GM19452 (cell line): ENCODE measurements at regions not wholly inside any gene's neighbourhood (a gene's known extent, or its start where the extent isn't known, plus 50 kb on each side); places are given as distances from the start of the nearest gene placed in this dataset.
"Not testable (repeated sequence)": the region's sequence is repeated elsewhere in the genome, so short reads cannot be mapped to it uniquely, and the experiment has no call there.

Experiments used
- ATAC-seq: cut with Tn5 transposase; IDR thresholded peaks from one replicate; pipeline ENCODE4 v1.9.1; 2021; ENCODE audit not compliant: unreplicated experiment

DNA sequence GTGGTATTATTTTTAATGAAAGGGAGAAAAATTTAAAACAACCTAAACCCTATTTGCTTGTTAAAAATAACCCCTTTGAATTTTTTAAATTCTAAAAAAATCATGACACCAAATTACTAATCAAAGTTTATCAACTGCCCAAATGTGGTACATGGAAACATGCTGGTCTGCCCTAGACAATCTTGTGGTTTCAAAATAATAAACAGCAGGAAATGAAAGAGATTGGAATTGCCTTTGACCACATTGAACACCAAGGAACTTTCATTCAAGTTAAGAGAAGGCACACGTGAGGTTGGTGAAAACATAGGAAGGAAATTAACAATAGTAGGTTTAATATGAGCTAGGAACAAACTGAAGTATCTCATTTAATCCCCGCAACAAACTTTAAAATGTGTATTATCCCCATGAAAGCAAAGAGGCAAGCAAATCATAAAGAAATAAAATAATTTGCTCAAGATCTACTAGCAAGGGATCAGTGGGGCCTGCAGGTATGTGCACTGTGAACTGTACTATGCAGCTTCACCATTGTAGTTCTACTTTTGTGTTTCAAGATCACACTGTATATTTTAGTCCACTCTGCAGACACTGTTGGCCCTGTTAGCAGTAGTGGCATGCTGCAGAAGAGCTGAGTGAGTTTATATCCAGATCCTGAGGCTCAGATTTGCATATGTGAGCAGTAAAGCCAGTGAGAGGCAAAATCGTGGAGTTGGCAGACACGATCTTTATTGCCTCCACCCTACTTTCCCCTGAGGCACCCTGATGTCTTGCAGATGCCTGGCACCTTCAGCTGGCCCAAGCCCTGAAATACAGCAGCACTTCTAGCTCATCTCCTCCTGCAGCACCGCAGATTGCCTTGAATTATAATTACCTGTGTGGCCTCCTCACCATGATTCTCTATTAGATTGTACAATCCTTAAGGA is 157.8 kb upstream of the TENT5A start:
- no peak for ATAC-seq

DNA sequence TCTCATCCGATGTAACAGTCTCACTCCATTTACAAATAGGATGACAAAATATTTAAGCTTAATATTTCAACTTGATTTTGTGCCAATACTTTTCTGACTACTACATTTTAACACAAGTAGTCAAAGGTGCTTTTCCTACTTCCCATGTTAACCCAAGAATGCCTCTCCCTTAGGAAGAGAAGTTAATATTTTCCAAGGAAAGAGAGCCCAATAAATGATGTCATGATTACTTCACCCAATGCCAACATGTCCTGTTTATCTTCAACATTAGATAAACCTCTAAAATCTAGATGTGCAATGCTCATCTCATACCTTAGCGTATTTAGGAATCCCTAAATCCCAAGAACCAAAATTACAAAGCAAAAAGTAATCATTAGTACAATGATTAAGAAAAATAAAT is 156.7 kb upstream of the TENT5A start:
- ATAC-seq = no peak

DNA sequence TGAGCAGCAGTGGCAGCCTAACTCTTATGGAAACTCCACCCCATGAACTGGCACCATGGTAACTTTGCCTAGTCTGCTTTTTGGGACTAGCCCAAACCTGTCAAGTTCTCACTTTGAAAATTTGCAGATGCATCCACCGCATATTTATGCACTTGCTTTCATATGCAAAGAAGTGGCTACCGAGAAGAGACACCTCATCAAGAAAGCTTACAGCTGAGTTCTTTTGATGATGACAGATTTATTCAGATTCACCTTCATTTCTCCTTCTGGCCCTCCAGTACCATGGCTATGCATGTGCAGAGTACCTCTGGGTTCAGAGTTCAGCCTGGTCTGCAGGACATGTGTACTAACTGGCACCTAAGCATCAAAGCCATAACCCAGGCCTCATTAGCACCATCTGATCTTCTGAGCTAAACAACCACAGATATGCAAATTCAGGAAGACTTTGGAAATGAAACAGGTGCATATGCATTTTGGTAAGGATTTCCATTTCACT is 154.3 kb upstream of the TENT5A start:
- ATAC-seq = peak; percentile 84

DNA sequence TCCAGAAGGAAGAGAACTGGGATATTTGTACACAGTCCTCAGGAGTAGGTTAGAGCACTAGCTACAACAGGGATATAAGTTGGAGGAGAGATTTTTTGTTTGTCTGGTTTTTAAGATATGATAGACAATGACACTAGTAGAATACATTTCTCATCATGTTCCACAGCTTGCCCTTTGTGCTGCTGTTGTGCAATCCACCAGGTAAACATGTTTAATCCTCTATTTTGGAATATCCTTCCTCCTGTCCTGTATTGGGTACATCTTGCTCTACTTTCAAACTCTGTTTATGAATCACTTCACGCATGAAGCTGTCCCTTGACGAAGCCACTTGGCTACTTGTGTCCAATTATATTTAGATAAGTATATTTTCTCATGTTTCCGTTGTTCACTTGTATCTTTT is 153.6 kb upstream of the TENT5A start:
- ATAC-seq = no peak

DNA sequence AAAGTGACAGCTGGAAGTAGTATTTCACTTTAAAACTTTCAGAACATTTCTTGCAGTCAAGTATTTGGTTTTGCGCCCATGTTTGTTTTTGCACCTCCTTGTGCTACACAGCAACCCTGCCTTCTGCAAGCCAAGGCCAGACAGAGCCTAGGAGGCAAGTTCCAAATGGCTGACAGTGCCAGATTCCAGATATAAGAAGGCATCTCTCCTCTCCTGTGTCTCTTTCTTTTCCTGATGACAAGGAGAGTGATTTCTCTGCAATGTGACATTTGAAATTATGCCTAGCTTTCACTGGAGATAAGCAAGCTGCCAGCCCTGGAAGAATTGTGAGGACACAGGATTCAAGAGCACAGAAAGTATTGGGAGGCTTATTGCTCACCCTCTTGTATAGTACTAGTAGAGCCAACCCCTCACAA is 149.1 kb upstream of the TENT5A start:
- no peak for ATAC-seq

DNA sequence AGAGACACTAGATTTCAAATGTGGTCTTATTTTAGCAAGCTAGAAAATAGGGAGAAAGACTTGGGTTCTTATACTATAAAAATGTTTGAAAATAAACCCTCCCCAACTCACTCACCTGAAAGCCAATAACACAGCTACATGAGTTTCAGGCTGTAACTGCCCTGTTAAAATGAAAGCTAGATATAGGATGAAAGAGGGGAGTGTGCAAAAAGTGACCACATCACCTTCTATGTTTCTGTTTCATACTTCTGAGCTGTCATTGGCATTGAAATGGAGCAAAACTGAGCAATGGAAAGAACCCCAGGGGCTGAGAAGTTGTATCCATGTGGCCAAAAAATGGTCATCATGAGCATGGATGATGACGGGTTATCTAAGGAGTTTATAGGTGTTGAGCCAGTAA is 148.1 kb upstream of the TENT5A start:
- peak; percentile 96 for ATAC-seq

DNA sequence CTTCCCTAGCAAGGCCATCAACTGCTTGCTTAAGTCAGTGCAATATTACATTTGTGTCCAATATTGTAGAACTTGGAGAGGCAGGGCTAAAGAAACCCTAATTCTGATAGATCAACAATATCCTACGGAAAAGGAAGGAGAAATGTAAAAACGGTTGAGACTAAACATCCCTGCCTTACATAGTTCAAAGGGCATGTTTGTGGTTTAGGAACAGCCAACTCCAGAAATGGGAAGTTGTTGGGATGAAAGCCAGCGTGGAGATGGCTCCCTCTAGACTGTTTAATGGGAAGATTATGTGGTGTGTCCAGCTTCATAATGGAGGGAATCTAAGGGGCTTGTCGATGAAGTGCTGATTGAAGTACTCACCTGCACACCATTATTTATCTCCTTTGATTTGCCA is 145.3 kb upstream of the TENT5A start:
- ATAC-seq = no peak

DNA sequence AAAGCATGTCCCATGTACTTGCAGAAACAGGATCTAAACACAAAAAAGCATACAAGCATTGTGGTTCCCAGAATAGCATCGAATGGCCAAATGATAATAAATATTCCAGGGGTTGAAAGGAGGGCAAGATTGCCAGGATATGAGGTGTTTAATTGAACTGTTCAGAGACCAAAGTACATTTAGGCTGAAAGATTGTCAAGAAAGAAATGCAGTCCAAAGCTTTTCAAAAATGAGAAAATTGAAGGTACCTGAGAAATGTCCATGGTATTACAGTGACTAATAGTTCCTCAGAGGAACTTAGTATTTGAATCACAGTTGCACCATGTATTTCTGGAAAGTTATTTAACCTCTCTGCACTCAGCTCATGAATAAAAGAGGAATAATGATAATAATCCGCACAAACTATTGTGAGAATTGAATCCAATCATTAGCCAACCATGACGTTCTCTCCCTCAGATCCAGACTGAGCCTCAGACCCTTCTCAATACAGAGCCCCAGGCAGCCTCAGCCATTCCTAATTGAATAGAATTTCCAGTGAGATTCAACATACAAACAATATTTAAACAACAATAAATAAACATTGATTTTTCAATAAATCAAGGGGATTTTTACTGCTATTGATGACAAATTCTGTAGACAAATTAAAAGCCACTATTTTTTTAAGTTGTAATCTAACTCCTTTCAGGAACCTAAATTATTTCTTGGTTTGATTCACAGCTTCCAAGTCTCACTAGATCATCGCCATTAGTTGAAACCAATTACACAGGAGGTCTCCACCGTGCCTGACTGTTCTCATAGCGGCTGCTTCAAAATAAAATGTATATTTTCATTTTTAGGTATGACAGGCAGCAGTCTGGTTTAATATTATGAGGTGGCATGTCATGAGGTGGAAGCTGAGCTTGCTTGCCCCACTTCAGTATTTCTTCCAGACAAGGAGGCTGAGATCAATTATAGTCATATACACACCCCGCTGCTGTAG is 144.3 kb upstream of the TENT5A start:
- no peak for ATAC-seq

DNA sequence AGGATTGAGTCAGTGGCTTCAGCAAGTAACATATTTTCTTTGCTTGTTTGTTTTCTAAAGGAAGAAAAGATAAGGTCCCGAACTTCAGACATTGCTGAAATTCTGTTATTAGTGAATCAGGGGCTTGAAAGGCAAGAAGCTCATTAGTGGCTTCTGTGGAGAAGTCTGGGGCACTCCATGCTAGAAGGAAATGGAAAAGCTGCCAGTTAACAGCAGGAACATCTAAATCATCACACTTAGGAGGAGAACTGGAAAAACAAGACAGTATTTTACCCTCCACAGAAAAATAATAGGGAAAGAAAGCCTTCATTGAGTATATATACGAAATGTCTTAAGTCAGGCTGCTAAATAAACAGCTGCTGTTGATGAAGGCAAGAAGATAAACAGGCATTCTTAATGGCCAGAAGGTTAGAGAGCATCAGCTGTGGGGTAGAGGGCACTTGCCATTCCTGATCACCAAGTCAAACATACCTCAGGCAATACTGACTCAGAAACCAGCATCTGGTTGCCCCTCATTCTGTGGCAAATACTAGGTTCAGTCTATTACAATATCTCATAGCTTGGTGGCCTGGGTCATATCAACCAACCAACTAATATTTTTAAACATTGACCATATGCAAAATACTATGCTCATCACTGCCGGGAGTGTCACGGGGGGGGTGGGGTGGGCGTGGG is 143.2 kb upstream of the TENT5A start:
- no peak for ATAC-seq

DNA sequence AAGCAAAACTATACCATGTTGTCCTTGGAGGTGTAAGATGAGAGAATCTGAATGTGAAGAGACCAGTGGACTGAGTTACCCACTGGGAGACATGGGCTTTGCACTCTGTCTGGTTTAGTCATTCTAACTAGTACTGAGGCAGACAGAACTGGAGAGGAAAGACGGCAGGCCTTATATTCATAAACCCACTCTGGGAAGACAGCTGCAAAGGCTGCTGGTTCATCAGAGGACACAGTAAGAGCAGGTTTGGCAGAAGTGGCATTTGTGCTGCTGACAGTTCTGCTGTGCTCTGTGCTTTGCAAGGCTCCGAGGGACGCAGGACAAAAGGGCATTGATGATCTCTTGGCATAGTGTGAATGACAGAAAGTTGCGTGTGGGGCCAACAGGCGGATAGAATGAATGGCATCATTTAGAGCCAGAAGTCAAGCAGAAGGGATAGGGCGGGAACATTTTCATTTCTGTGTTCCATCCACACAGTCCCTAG is 142.3 kb upstream of the TENT5A start:
- no peak for ATAC-seq

DNA sequence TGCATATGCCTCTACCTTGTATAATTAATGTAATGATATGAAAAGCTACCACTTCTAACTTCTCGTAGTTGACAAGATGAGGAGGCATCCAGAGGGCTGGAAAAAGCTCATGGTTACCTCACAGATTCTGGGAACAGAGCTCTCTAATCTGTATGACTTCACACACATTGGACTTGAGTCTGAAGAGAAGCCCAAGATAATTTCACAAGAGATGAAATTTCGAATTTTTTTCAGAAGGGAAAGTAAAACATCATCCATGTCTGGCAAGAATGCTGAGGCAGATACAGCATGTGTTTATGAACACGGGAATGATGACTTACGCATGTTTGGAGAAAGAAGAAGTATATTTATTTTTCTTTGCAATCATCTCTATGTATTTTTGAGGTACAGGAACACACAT is 141.8 kb upstream of the TENT5A start:
- no peak for ATAC-seq

DNA sequence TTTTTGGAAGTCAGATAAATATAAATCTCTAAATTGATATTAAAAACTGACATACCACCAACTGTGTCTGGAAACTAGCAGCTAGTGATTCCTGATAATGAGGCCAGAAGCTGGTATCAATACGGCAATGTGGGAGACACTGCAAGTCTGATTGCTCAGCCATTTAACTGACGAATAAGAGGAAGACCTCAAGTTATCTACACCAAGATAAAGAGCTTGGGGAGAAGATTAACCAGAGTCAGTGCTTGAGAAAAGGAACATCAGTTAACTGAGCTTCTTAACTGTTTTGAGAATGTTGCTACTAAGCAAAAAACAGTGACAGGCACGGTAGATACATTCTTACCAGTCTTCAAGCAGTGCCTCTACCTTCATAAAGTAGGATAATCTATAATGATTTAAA is 140.4 kb upstream of the TENT5A start:
- ATAC-seq = no peak

DNA sequence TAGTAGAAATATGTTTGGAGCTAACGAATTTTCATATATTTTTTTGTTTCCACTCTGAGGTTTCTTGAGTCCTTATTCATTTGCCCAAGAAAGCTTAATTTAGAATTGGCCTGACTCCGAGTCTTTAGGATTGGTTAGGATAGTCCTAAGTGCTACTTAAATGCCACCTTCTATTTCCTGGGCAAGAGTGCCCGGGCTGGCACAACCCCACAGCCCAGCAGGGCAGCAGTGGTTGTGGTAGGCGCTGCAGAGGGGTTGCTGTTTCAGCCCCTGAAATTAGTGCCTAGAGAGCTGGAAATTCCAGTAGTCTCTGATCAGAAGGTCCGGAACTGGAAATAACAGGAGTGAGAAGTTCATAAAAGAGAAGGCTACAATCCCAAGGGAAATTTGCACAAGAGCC is 139.4 kb upstream of the TENT5A start:
- no peak for ATAC-seq

DNA sequence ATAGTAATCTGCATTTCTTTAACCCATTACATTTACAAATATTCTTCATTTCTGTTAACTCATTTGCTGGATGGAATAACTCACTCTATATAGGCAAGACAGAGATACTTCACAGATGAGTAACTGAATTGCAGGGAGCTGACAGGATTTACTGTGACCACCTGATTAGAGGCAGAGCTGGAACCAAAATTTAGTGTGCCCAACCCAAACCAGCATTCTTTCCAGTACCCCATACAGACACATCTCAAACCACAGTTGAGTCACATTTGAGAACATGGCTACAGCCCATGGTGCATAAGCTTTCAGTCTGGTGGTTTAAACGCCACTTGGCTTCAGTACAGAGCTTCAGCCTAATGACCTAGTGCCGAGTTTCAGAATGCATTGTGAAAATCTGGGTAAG is 138.4 kb upstream of the TENT5A start:
- ATAC-seq = no peak

DNA sequence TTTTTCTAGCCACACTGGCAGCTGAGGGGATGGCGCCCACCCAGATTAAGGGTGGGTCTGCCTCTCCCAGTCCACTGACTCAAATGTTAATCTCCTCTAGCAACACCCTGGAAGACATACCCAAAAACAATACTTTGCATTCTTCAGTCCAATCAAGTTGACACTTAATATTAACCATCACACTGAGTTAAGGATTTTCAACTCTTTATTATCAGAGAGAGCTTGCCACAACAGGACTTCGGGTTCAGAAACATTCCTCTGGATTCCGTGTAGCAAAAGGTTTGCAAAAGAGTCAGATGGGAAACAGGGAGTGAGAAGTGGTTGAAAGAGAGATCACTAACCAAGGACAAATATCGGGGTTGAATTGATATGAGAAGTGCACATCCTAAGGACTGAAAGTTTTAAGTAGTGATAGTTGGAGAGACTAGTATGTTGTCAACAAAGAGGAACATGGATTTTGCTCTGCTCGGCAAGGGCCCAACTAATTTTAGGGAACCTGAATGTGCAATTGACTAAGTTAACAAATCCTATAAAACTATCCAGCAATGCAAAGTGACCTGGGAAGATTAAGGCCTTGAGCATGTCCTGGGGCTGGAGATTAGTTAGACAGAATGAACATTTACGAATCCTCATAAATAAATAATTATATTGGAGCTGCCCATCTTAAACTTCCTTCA is 137.0 kb upstream of the TENT5A start:
- no peak for ATAC-seq

DNA sequence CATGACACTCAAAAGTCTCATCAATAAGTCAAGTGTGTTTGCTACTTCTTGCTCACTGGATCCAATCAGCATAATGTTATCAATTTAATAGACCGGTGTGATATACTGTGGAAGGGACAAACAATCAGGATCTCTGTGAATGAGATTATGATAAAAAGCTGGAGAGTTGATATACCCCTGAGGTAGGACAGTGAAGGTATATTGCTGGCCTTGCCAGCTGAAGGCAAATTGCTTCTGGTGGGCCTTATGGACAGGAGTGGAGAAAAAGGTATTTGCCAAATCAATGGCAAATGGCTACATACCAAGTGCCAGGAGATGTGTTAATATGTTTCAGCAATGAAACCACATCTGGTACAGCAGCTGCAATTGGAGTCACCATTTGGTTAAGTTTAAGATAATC is 134.4 kb upstream of the TENT5A start:
- ATAC-seq = not testable (repeated sequence)

DNA sequence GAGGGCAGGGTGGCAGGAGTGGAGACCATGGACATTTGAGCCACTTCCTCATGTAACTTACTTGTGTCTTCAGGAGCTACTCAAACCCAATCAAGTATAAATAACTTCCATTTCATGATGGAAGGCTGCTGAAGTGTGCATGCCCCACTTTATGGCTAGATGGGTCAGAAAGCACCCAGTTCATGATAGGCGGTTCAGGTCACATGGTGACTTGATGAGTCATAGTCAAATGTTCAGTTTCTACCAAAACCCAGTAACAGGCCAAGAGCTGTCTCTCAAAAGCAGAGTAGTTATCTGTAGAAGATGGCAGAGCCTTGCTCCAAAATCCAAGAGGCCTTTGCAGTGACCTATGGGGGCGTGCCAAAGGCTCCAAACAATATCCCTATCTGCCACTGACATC is 133.7 kb upstream of the TENT5A start:
- ATAC-seq = no peak

DNA sequence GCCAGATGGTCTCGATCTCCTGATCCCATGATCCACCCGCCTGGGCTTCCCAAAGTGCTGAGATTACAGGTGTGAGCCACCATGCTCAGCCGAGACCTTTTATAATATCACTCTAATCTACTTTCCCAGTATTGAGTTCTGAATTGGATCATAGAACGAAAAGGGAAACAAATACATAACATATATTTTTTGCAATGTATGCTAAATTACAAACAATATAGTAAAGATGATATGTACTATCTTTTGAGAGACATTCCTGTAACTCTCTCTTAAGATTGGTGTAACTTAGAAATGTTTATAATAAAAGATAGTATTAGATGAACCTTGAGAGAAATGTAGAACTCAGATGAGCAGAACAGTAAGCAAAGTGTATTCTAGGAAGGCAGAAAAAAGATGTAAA is 129.2 kb upstream of the TENT5A start:
- no peak for ATAC-seq

DNA sequence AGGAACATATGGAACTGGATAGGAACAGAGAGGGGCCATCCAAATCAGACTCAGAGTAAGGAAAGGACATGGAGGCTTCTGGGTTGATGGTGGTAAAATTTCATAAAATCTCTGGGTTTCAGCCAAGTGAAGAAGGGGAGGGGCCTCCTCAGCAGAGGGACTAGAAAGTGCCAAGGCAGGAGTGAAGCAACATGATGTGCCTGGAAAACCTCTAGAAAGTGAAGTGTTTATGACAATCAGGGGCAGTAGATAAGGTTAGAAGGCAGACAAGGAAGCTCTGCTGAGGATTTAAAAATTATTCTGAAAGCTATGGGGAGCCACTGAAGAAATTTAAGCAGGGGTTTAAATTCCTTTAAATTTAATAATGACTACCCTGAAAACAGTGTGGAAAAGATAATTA is 126.0 kb upstream of the TENT5A start:
- ATAC-seq = no peak

DNA sequence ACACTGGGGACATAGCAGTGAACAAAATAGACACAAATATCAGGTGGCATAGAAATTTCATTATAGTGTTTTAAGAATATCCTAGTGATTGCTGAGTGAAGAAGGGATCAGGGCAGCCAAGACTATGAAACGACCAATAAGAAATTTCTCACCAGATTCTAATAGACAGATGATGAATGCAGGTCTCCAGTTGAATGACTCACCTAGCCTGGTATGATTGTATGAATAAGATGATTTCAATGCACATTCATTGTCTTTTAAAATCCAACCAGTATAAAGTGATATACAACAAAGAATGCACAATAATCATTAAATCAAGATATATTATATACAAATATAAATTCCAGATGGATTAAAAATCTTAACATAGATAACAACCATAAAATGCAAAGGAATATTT is 124.5 kb upstream of the TENT5A start:
- ATAC-seq = no peak
